ENCODE measurements at regions not wholly inside any gene's neighbourhood (a gene's known extent, or its start where the extent isn't known, plus 50 kb on each side); places are given as distances from the start of the nearest gene placed in this dataset.

GRCh38 chr10:44828508-44829142, 82.5 kb upstream of the TMEM72 start:
- FAIRE-seq: no peak

DNA sequence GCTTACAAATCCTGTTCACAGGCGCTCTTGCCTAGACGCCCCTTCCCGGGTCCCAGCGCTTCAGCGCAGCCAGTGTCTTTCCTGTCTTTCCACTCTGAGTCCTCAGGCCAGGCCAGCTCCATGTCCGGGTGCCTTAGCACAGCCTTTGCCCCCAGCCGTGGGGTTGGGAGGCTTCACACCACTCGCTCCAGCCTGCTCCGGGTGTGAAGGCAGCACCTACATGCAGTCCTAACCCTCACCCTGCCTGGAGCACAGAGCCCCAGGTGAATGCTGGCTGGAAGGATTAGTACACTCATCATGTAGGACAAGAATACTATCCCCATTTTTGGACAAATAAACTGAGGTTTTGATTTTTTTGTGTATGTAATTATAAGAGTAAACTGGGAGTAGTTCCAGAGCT, 81.7 kb upstream of the TMEM72 start:
- FAIRE-seq: no peak

DNA sequence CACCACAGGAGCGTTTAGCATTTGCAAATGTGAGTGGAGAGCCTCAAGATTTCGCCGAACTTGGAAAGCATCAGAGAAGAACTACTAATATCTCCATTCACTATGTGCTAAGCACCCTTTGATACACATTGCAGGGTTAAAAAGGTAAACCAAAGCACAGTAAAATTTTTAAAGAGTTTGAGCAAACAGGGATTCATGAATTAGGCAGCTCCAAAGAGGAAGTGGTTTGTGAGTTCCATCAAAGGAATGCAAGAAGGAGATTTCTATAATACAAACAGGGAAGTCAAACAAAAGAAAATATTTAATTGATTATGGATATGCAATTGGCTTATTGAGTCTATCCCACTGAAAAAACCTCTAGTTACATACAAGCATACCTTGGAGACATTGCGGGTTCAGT, 81.1 kb upstream of the TMEM72 start:
- no peak for FAIRE-seq

DNA sequence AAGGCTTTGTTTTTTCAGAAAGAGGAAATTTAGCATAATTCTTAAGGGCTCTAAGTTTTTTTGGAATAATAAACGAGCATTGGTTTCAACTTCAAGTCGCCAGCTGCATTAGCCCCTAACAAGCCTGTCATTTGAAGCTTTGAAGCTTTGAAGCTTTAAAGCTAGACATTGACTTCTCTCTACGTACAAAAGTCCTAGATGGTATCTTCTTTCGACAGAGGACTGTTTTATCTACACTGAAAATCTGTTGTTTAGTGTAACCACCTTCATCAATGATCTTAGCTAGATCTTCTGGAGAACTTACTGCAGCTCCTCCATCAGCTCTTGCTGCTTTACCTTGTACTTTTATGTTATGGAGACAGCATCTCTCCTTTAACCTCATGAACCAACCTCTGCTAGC, 79.6 kb upstream of the TMEM72 start:
- no peak for FAIRE-seq

DNA sequence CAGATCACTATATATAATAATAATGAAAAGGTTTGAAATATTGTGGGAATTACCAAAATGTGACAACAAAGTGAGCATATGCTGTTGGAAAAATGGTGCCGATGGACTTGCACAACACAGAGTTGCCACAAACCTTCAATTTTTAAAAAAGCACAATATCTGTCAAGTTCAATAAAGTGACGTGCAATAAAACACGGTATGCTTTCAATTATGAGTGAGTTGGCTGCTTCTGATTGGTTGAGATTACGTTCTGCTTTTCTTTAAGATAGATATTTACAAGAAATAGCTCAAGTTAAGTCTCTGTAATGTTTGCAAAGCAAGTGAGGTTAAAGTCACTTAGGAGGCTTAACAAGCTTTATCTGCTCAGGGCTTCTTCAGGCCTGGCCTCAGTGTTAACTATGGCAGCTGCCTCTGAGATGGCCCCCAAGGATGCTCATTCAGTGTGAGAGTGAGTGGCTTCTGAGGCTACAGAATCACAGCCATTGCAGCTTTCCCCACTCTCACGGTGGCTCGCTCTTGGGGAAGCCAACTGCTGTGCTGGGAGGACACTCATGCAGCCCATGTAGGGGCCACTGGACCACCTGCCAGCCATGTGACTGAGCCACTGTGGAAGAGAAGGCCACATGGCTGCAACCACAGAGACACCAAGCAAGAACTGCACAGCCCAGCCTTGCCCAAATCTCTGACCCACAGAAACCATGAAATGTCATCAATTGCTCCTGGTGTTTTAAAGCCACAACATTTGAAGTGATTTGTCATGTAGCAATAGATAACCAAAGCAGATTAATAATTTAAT, 78.3 kb upstream of the TMEM72 start:
- FAIRE-seq: no peak

DNA sequence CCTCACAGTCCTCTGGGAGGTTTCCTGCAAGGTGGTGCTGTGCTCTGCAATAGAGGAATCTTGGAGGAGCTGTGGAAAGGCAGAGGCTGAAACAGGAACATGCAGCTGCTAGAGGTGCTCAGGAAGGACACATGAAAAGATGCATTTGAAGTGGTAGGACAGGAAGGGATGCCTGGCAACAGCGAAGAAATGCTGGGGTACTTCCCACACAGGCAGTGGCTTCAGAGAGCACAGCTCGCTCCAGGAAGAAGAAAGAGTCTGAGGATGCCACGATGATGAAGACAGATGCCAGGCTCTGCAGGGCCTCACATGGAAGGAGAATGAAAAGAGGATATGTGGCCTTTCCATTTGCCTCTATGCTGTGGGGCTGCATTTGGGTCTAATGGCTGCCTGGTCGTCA, 77.0 kb upstream of the TMEM72 start:
- FAIRE-seq: no peak

GRCh38 chr10:44835300-44835699, 75.8 kb upstream of the TMEM72 start:
- FAIRE-seq: no peak

DNA sequence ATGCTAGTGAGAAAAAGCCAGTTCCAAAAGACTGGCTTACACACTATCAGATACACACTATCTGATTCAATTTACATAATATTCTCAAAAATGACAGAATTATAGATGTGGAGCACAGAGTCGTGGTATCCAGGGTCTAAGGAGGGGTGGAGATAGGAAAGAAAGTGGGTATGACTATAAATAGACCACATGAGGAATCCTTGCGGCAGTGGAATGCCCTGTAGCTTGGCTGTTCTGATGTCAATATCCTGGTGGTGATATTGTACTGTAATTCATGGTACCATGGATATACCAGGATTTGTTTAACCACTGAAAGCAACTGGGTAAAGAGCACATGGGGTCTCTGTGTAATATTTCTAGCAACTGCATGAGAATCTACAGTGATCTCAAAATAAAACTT, 67.7 kb upstream of the TMEM72 start:
- FAIRE-seq: no peak

GRCh38 chr10:44845361-44846175, 65.6 kb upstream of the TMEM72 start:
- no peak for FAIRE-seq

DNA sequence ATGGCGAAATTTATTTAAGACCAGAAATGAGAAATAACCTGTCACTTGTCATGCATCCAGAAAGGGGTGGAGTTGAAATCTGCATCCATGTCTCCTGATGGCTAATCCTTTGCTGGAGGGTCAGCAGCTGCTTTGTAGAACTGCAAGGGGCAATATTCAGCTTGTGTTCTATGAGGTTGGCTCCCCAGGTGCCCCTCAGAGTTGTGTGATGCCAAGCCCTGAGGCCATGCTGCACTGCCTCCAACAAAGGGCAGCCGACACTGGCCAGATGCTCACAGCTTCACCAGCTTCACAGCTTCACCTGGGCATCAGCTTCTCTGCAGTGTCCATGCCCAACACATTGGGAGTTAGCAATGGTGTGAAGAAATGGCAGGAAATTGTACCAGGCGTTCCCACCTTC, 64.0 kb upstream of the TMEM72 start:
- FAIRE-seq: no peak

- FAIRE-seq: no peak
These were observed 62.9 kb upstream of the TMEM72 start for GRCh38 chr10:44848211-44848610.

- FAIRE-seq: no peak
These were observed 61.2 kb upstream of the TMEM72 start for GRCh38 chr10:44849936-44850335.

- no peak for FAIRE-seq
These were observed 60.7 kb upstream of the TMEM72 start for GRCh38 chr10:44850356-44850934.

DNA sequence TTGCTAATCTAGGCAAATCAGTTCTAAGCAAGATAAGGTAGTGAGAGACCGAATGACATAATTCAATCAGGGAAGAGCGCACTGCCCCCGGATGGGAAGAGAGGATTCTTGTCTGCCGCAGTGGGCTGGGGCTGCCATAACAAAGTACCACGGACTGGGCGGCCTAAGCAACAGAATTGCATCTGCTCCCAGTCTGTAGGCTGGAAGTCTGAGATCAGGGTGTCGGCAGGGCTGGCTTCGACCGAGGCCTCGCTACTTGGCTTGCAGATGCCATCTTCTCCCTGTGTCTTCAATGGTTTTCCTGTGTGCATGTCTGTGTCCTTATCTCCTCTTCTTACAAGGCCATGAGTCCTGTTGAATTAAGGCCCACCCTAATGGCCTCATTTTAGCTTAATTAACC, 59.7 kb upstream of the TMEM72 start:
- FAIRE-seq: no peak

GRCh38 chr10:44851881-44852280, 59.3 kb upstream of the TMEM72 start:
- no peak for FAIRE-seq

- FAIRE-seq: no peak
These were observed 57.9 kb upstream of the TMEM72 start for GRCh38 chr10:44853148-44853734.

- no peak for FAIRE-seq
These were observed 57.3 kb upstream of the TMEM72 start for GRCh38 chr10:44853796-44854195.

DNA sequence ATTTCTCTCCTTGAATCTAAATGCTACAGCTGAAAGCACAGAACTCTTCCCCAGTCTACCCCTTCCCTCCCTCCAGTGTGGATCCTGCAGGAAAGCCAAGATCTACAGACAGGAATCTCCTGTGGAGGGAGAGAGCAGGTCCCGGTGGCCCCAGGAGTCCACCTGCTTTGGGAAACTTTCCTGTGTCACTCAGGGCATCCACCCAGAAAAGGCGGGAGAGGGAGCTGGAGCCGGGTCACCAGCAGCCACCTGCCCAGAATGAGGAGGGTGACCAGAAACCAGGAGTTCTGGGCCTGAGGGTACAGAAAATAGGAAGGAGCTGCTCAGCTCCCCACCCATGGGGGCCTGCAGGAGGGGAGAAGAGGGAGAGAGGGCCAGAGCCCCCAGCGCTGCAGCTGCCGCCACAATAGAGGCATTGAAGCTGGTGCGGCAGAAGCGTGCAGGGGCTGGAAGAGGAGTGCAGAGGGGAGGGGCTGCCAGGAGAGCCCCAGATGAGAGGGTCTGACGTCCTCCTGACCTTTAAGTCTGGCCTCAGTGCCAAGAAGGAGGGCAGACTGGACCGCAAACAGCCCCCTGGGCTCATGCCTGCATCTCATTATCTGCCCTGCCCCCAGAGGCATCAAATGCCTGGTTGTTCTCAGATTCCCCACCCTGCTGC, 56.3 kb upstream of the TMEM72 start:
- FAIRE-seq: no peak

GRCh38 chr10:44856696-44857095, 54.4 kb upstream of the TMEM72 start:
- no peak for FAIRE-seq

- FAIRE-seq: no peak
These were observed 53.6 kb upstream of the TMEM72 start for GRCh38 chr10:44857363-44858016.

DNA sequence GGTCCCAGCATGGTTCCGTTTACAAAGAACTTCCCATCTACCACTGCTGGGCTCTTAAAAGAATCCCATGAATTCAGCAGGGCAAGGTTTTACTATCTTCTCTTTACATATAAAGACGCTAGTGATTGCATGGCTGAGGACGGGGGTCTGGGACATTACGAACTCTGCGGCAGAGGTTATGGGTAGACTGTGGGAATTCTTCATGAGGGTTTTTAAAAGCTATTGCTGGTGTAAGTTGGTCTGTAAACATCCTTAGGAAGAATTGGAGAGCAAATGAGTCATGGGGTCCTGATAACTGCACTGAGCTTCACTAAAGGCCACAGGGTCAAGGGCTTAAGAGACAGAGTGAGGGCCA, 53.1 kb upstream of the TMEM72 start:
- no peak for FAIRE-seq

GRCh38 chr10:44858988-44859387, 52.1 kb upstream of the TMEM72 start:
- no peak for FAIRE-seq
